WTC11 (cell line): ENCODE measurements at regions not wholly inside any gene's neighbourhood (a gene's known extent, or its start where the extent isn't known, plus 50 kb on each side); places are given as distances from the start of the nearest gene placed in this dataset.

Experiments used
- ATAC-seq: fragments of 200-7000 bp; cut with Tn5 transposase; 2 replicates; pipeline ENCODE4 v1.10.0; 2021; ENCODE audit warnings: mild to moderate bottlenecking, moderate library complexity
- CTCF ChIA-PET: fragments of 300-600 bp; sonication (Branson Sonifier 250); formaldehyde crosslinking; loops from one replicate; lab custom pipeline; 2021; ENCODE audit warnings: antibody characterized with exemption; lab: Charles Lee
- POLR2A ChIA-PET: fragments of 350-600 bp; sonication (Branson Sonifier 250); formaldehyde crosslinking; loops from one replicate; lab custom pipeline; 2021; ENCODE audit warnings: antibody characterized with exemption; lab: Charles Lee
- DNase-seq: peaks from one replicate; pipeline ENCODE4 v3.0.0; 2021; ENCODE audit warnings: low spot score
- H3K27ac Mint-ChIP-seq: 2 replicates; pipeline ENCODE4 v1.8.0; 2021; ENCODE audit warnings: mixed read lengths
- H3K27me3 Mint-ChIP-seq: 2 replicates; pipeline ENCODE4 v1.8.0; 2021; ENCODE audit warnings: low read depth, mild to moderate bottlenecking, moderate library complexity, mixed read lengths
- H3K36me3 Mint-ChIP-seq: 2 replicates; pipeline ENCODE4 v1.8.0; 2021; ENCODE audit warnings: mixed read lengths
- H3K4me1 Mint-ChIP-seq: 2 replicates; pipeline ENCODE4 v1.8.0; 2022; ENCODE audit warnings: mixed read lengths
- H3K4me3 Mint-ChIP-seq: 2 replicates; pipeline ENCODE4 v1.8.0; 2021; ENCODE audit warnings: mild to moderate bottlenecking, moderate library complexity, mixed read lengths
- H3K9me3 Mint-ChIP-seq: 2 replicates; pipeline ENCODE4 v1.8.0; 2021; ENCODE audit warnings: mixed read lengths
- ARID4B ChIP-seq: sonication (generic); formaldehyde crosslinking; IDR thresholded peaks from 2 replicates; pipeline ENCODE4 v1.8.0; 2023; ENCODE audit warnings: missing genetic modification reagents, mild to moderate bottlenecking, borderline replicate concordance
- ATF6 ChIP-seq: sonication (generic); formaldehyde crosslinking; IDR thresholded peaks from 2 replicates; pipeline ENCODE4 v1.8.1; 2023; ENCODE audit warnings: mild to moderate bottlenecking, missing genetic modification reagents
- CREB1 ChIP-seq: sonication (generic); formaldehyde crosslinking; IDR thresholded peaks from 2 replicates; pipeline ENCODE4 v1.8.0; 2023; ENCODE audit warnings: mild to moderate bottlenecking, missing genetic modification reagents
- E2F1 ChIP-seq: sonication (generic); formaldehyde crosslinking; IDR thresholded peaks from 2 replicates; pipeline ENCODE4 v1.8.0; 2022; ENCODE audit warnings: mild to moderate bottlenecking, missing genetic modification reagents
- ETV6 ChIP-seq: sonication (generic); formaldehyde crosslinking; IDR thresholded peaks from 2 replicates; pipeline ENCODE4 v1.8.1; 2022; ENCODE audit warnings: mild to moderate bottlenecking, missing genetic modification reagents
- FOXK1 ChIP-seq: sonication (generic); formaldehyde crosslinking; IDR thresholded peaks from 2 replicates; pipeline ENCODE4 v1.8.0; 2022; ENCODE audit warnings: mild to moderate bottlenecking, moderate library complexity, missing genetic modification reagents
- GTF2I ChIP-seq: fragments of 250-450 bp; sonication (Bioruptor Pico); conservative IDR thresholded peaks from 2 replicates; pipeline ENCODE4 v1.4.0; 2021; ENCODE audit warnings: mild to moderate bottlenecking
- IRF1 ChIP-seq: sonication (generic); formaldehyde crosslinking; IDR thresholded peaks from 2 replicates; pipeline ENCODE4 v1.8.0; 2023; ENCODE audit warnings: missing genetic modification reagents
- TEAD1 ChIP-seq: sonication (generic); formaldehyde crosslinking; IDR thresholded peaks from 2 replicates; pipeline ENCODE4 v1.8.0; 2022; ENCODE audit warnings: mild to moderate bottlenecking, missing genetic modification reagents
- ZNF219 ChIP-seq: sonication (generic); formaldehyde crosslinking; IDR thresholded peaks from 2 replicates; pipeline ENCODE4 v1.8.0; 2023; ENCODE audit warnings: missing genetic modification reagents, mild to moderate bottlenecking, borderline replicate concordance
- TF ChIP-seq, protein P1 (sequence below): sonication (generic); formaldehyde crosslinking; IDR thresholded peaks from 2 replicates; pipeline ENCODE4 v1.8.0; 2022; ENCODE audit warnings: missing genetic modification reagents

DNA sequence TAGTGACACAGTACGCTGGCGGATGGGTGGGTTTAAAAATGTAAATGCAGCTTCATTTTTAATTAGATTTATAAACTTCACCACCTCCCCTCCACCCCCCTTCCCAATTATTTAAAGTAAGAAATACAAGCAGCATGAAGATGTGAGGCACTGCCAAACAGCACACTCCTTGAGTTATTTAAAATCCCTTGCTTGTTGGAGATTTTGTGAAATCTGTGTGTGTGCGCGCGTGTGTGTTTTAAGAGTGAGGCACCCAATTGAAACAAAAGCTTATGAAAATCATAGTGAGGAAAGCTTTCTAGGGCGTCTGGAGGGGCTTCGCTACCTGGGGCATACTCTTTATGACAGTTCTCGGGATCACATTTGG is 219.6 kb upstream of the IRX3 start (continued):
- TF ChIP-seq ARID4B (CRISPR knock-in tag) (no peak), ETV6 (CRISPR knock-in tag) (no peak), ZNF219 (CRISPR knock-in tag) (no peak), FOXK1 (CRISPR knock-in tag) (no peak)
- TF ChIP-seq, protein P1, sequence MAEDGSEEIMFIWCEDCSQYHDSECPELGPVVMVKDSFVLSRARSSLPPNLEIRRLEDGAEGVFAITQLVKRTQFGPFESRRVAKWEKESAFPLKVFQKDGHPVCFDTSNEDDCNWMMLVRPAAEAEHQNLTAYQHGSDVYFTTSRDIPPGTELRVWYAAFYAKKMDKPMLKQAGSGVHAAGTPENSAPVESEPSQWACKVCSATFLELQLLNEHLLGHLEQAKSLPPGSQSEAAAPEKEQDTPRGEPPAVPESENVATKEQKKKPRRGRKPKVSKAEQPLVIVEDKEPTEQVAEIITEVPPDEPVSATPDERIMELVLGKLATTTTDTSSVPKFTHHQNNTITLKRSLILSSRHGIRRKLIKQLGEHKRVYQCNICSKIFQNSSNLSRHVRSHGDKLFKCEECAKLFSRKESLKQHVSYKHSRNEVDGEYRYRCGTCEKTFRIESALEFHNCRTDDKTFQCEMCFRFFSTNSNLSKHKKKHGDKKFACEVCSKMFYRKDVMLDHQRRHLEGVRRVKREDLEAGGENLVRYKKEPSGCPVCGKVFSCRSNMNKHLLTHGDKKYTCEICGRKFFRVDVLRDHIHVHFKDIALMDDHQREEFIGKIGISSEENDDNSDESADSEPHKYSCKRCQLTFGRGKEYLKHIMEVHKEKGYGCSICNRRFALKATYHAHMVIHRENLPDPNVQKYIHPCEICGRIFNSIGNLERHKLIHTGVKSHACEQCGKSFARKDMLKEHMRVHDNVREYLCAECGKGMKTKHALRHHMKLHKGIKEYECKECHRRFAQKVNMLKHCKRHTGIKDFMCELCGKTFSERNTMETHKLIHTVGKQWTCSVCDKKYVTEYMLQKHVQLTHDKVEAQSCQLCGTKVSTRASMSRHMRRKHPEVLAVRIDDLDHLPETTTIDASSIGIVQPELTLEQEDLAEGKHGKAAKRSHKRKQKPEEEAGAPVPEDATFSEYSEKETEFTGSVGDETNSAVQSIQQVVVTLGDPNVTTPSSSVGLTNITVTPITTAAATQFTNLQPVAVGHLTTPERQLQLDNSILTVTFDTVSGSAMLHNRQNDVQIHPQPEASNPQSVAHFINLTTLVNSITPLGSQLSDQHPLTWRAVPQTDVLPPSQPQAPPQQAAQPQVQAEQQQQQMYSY (CRISPR knock-in tag): no peak

DNA sequence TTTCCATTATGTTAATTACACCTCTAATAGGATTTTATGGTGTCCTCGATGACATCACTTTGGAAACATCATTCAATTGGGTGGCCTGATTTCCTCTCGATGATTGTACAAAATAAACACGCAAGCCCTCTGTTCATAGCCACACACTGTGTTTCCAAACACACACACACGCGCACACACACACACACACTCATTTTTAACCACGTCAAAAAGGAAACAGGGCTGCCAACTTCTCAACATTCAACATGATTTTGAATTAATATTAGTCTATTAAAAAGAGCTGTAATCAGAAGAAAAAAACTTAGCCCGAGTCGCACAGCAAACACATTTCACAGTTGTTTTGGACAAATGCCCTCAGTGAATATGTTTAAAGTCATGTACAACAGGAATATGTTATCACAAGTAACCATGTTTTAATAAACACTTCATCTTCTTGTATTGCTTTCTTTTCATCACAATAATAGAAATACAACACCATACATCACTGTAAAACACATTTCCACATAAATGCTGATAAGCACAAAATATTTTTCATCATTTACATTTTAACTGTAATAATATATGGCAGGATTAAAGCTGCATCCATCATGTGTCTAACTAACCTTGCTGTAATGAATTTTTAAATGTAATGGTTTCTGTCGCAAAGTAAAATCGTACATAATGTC is 219.1 kb upstream of the IRX3 start:
- ATAC-seq (no peak), DNase-seq (no peak)
- CTCF ChIA-PET: no interaction called here
- Mint-ChIP-seq H3K27ac (no peak overlapping the region), H3K9me3 (no peaks in the 10 kb centered on the region), H3K36me3 (no peaks in the 10 kb centered on the region), H3K4me1 (peaks cover 58% of the 10 kb centered on the region), H3K4me3 (no peak overlapping the region), H3K27me3 (no peaks in the 10 kb centered on the region)
- TF ChIP-seq CREB1 (CRISPR knock-in tag) (no peak), IRF1 (CRISPR knock-in tag) (no peak), E2F1 (no peak), TEAD1 (CRISPR knock-in tag) (no peak), ATF6 (CRISPR knock-in tag) (no peak), GTF2I (CRISPR knock-in tag) (no peak), ARID4B (CRISPR knock-in tag) (no peak)
- POLR2A ChIA-PET: no interaction called here
